B cell (primary cell): ENCODE measurements at regions not wholly inside any gene's neighbourhood (a gene's known extent, or its start where the extent isn't known, plus 50 kb on each side); places are given as distances from the start of the nearest gene placed in this dataset.

ENCODE experiments used
- CTCF ChIP-seq: fragments of 200-600 bp; IDR thresholded peaks from one replicate; pipeline ENCODE4 v1.8.0; 2022; ENCODE audit warnings: antibody characterized with exemption, mild to moderate bottlenecking
- EZH2 ChIP-seq: IDR thresholded peaks from 2 replicates; pipeline ENCODE4 v1.6.1; 2012; ENCODE audit warnings: borderline replicate concordance, low read depth, mild to moderate bottlenecking, moderate library complexity, low read length; ENCODE audit not compliant: insufficient read depth, poor library complexity, severe bottlenecking

DNA sequence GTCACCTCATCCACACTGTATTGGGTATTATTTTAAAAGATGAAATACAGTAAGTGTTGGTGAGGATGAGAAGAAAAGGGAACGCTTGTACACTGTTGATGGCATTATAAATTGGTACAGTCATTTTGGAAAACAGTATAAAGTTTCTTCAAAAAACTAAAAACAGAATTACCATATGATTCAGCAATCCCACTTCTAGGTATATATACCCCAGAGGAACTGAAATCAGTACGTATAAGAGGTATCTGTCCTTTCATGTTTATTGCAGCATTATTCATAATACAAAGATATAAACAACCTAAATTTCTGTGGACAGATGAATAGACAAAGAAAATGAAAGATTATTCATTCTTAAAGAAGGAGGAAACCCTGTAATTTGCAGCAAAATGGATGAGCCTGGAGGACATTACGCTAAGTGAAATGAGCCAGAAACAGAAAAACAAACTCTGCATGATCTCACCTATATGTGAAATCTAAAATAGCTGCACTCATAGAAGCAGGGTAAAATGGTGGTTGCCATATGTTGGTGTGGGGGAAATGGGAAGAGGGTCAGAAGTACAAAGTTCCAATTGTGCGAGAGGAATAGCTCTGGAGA is 191.6 kb downstream of the TRIM36 start:
- TF ChIP-seq CTCF (no peak), EZH2 (no peak)
